Non-pigmented ciliary epithelial cell (primary cell): ENCODE measurements at regions not wholly inside any gene's neighbourhood (a gene's known extent, or its start where the extent isn't known, plus 50 kb on each side); places are given as distances from the start of the nearest gene placed in this dataset.
"Not testable (repeated sequence)": the region's sequence is repeated elsewhere in the genome, so short reads cannot be mapped to it uniquely, and the experiment has no call there.

Experiments used
- DNase-seq: peaks from one replicate; pipeline ENCODE4 v3.0.0-alpha.2; 2010; ENCODE audit warnings: low read depth

GRCh38 chr3:162842549-162843216, 1346.1 kb downstream of the OTOL1 start:
- DNase-seq: no peak

GRCh38 chr3:162845918-162846317, 1349.3 kb downstream of the OTOL1 start:
- DNase-seq: no peak

DNA sequence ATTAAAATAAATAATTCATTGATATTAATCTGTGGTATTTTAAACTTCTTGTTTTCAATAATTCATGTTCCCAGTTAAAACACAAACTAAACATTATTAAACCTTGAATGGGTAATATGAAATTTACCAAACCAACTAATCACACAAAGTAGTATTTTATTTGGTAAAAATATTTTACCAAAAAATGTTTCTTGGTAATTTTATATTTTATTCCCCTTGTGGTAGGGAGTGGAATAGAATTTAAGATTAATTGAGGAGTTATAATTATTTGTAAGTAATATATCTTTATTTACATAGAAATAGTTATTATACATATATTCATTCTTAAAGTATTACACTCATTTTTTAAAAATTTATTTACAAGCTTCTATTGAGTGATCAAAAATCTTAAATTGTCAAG, 1350.9 kb downstream of the OTOL1 start:
- DNase-seq: no peak

DNA sequence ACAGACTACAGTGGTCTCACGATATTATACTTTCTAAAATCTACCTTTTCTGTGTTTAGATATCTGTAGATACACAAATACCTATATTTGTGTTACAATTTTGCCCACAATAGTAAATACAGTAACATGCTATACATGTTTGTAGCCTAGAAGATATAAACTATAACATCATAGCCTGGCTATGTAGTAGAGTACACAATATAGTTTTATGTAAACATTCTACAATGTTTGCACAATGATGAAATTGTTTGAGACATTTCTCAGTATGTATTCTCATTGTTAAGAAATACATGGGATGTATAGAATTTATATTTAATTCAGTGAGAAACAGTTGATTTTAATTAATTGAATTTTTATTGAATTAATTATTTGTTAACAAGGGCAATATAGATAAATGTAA, 1367.0 kb downstream of the OTOL1 start:
- DNase-seq: no peak

DNA sequence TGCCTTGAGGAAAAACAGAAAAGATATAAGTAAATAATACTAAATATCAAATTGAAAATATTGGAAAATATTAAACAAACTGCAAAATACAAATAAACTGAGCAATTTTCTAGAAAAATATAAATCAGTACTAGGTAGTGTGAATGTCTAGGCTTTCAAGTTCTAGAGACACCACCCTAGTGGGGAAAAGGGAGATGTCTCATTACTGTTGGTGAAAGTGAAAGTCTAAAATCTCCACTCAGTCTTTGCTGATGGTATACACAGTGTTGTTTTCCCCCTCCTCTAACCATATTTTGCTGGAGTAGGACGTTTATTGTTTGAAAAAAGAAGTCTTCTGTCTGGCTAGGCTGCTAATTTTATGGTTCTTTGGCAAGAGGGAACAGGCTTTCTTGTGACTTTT, 1368.9 kb downstream of the OTOL1 start:
- DNase-seq: no peak

- DNase-seq: no peak
Observed at GRCh38 chr3:162879021-162879562, 1382.5 kb downstream of the OTOL1 start.

- DNase-seq: no peak
Observed at GRCh38 chr3:162884373-162884772, 1387.8 kb downstream of the OTOL1 start.

DNA sequence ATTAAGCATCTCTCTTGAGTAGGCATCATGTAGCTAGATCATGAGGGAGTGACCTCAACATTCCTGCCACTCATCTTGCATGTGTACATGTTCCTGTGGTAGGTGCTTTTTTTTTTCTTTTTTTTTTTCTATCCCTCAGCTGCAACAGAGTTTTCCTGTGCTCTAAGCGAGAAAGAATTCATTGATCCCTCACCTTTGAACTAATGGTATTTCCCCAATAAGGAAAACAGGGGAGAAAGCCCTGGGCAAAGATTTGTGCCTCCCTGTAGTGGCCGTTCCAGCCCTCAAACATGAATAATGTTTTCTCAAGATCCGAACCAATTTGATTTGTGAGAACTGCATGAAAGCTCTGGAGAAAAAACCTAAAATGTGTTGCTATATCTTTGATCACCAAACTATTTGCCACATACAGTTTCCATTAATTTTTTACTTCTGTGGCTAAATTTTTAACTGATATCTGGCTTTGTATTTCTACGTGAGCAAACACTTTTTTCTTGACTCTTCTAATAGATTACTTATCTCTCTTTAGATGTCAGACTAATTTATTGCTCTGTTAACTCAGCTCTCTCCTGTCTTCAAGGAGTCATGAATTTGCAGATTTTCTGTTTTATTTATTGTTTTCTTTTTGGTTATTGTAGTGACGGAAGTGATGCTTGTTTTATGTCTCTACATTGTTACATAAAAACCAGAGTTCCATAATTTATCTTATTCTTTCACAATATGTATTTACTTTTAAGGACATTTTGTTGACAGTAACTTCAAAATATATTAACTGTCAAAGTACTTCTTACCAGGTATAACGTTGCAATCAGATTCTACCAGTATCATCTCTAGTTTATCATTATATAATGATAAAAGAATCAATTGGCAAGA, 1396.5 kb downstream of the OTOL1 start:
- no peak for DNase-seq

DNA sequence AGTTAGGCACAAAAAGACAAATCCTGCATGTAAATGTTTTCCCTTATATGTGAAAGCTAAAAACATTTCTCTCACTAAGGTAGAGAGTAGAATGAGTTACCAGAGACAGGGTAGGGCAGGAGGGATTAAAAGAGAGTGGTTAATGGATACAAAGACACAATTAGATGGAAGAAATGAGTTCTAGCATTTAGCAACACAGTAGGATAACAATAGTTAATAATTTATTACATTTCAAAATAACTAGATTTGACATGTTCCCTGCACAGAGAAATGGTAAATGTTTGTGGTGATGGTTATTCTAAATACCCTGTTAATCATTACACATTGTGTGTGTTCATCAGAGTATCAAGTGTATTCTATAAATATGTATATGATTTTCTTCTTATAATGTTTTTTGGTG, 1400.7 kb downstream of the OTOL1 start:
- no peak for DNase-seq

DNA sequence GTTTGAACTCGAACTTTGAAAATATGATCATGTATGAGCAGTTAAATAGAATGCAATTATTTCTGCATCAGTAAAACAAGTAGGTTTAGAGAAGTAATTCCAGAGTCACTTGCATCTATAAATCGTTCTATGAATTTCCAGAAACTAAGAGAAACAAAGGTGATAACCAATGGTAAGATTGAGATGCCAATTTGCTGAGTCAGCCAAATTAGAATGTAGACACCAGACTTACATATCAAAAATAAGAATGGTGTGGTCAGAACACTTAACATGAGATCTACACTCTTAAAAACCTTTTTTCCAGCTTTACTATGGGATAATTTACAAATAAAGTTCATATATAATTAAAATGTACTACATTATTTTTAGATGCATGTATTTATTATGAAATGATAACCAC, 1435.9 kb downstream of the OTOL1 start:
- no peak for DNase-seq

DNA sequence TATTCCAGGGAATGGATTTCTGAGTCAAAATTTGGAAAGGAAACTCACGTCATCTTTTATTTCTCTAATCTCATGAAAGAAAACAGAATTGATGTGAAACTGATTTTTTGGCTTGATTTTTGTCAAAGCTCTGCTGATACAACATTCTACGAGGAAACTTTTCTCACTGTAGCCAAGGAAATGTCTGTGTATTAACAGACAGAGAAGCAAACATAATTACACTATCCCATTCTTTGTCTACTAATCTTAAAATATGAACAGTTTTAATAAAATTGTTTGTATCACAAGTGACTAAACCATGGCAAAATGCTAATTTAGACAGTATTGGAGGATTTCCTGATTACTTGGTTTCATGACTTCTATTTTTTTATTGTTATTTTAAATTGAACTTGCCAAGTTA, 1437.0 kb downstream of the OTOL1 start:
- DNase-seq: no peak

- DNase-seq: no peak
Observed at GRCh38 chr3:162936706-162937105, 1440.1 kb downstream of the OTOL1 start.

DNA sequence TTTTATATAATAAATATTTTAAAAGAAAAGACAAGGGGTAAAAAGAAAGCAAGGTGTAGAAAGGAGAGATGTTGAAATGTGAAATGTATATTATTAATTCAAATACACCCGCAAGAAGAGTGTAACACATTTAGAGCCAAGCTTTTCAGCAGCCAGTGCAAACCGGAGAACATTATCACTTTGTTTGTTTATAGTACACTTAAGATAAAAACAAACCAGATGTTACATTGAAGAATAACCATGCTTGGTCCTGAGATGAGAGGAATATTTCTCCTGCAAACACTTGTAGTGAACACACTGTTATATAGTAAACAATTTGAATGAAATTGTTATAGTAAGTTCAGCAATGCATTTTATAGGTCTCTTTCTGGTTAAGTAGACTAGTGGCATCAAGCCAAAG, 1441.5 kb downstream of the OTOL1 start:
- DNase-seq: no peak

- no peak for DNase-seq
Observed at GRCh38 chr3:162945626-162946025, 1449.0 kb downstream of the OTOL1 start.

DNA sequence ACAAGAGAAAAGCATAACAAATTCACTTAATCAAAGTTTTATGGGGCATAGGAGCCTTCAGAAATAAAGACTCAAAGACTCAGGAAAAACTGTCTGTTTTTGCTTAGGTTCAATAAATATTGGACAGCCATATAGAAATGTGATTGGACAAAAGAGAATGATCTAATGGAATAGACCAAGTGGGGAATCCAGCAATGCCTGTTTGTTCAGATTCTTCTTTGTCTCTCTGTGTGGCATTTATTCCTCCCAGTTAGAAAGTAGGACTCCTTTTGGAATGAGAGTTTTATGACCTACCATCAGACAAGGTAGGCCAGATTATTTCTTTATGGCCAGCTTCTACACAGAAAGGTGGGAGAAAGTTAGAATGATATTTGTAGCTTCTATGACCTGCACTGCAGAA, 1460.1 kb downstream of the OTOL1 start:
- DNase-seq: no peak

- no peak for DNase-seq
Observed at GRCh38 chr3:162960269-162960668, 1463.7 kb downstream of the OTOL1 start.

DNA sequence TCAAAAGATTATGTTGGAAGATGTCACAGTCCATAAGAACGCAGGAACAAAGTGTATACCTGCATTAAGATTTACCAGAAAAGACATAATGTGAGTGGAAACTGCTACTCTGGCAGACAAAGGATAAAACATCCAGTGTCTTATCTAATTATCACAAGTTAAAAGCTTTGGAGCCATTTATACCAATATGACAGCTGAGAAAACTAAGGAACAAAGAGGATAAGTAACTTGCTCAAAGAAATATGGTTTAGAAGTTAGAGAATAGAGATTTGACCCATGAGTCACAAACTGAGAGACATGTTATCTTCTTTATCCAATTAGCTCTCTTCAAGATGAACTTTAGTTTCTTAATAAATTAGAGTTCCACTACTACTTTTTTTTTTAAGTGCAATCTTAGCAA, 1473.7 kb downstream of the OTOL1 start:
- no peak for DNase-seq

- DNase-seq: no peak
Observed at GRCh38 chr3:162971715-162972114, 1475.1 kb downstream of the OTOL1 start.

DNA sequence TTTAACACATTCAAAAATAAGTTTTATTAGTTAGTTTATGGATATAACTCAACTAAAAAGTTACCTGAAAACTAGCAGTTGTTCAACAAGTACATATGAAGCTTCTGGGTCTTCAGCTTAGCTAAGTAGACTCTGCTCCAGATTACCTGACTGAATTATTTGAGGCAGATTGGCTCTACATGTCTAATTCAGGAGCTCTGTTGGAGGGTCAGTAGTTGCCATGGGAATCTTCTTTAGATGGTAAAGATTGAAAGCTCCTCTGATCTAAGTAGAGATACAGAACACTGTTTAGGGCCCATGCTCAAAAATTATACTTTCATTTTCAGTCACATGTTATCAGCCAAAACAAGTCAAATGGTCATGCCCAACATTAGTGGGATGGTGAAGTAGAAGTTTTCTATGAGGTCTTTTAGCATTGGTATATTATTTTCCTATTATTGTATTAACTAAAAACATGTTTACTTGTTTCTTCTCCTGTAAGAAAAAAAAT, 1476.9 kb downstream of the OTOL1 start:
- no peak for DNase-seq

DNA sequence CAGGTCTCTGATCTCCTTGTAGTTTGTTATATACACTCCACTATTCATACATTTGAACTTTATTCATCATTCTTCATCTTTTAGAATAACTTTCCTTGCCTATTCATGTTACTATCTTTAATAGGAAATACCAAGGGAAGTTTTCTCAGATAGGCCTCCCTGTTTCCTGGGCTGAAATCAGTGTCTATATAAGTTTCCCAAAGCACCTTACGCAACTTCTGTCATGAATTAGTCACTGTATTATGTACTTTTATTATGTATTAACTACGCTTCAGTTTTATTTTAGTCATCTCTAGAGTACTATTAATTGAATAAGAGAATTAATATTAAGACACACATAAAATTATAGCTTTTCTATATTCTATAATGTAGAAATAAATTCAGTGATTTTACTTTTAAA, 1481.5 kb downstream of the OTOL1 start:
- no peak for DNase-seq

DNA sequence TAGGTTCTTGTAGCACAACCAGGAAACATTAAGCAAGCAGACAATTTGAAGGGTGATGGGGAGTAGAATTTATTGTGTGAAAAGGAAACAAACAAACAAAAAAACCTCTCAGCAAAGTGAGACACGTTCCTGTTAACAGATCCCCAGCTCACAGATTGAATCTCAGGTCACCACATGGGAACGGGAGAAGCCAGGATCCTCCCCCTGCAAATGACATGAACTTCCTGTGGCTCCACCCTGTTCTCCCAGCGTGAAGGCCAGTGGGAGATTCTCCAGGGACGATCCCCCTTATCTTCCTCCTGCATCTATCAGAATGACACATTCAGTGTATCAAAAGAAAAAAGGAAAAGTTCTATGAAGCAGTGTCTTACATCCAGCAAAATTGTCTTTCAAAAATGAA, 1488.1 kb downstream of the OTOL1 start:
- no peak for DNase-seq

GRCh38 chr3:162987085-162987794, 1490.6 kb downstream of the OTOL1 start:
- DNase-seq: not testable (repeated sequence)

GRCh38 chr3:162992741-162993140, 1496.1 kb downstream of the OTOL1 start:
- no peak for DNase-seq
